ENCODE measurements at regions not wholly inside any gene's neighbourhood (a gene's known extent, or its start where the extent isn't known, plus 50 kb on each side); places are given as distances from the start of the nearest gene placed in this dataset.

- no peak for DNase-seq
These were observed 276.1 kb downstream of the PTBP2 start for GRCh38 chr1:96997717-96998116.

- DNase-seq = no peak
These were observed 276.9 kb downstream of the PTBP2 start for GRCh38 chr1:96998466-96998865.

GRCh38 chr1:96999191-96999590 is 277.6 kb downstream of the PTBP2 start:
- no peak for DNase-seq

- DNase-seq = no peak
These were observed 282.5 kb downstream of the PTBP2 start for GRCh38 chr1:97004054-97004453.

DNA sequence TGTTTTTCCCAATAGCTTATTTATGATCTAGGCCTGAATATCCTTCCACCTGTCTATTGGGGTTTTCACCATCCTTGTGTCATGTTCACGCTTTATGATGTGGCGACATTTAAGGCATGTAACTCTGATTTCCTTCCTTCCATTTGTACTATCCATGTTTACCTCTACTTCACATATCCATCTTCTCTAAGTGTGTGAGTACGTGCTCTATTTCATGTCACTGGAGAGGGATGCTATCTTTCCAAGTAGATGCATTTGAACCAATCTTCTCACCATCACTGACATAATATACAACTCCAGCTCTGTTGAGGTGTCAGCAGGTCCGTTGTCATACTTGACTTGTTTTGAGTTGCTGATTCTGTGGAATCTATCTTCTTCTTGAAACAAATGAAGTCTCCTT is 283.2 kb downstream of the PTBP2 start:
- no peak for DNase-seq

- no peak for DNase-seq
These were observed 284.6 kb downstream of the PTBP2 start for GRCh38 chr1:97006044-97006661.

GRCh38 chr1:97007840-97008604 is 286.4 kb downstream of the PTBP2 start:
- no peak for DNase-seq

DNA sequence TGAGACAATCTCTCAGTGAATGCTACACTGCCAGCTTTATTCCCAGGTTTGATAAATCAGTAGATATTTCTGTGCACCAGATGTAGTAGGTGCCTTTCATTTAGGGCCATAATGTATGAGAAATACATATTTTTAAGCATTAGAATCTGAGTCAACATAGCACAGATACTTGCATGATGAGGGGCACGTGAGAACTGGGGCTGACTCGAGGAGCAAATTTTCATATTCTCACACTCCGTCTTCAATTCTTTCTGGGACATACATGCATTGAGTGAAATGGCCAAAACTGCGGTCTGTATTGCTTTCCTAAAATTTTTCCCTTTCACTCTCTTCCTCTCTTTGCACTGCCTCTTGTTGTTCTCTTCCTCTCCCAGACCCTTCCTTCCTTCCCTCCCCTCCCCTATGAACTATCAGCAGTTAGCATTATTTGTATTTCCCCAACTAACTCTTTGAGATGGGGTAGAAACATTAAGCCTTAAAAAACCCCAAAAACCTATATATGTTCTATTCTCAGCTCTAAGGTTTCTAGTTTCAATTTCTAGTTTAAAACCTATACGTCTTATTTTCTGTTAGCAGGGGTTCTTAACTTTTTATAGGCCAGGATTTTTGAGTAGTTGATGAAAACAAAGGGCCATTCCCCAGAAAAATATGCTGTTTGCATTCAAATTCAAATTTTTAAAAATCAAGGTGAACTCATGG is 289.1 kb downstream of the PTBP2 start:
- DNase-seq = no peak

- no peak for DNase-seq
These were observed 291.6 kb downstream of the PTBP2 start for GRCh38 chr1:97013136-97013535.

- DNase-seq = no peak
These were observed 292.4 kb downstream of the PTBP2 start for GRCh38 chr1:97013941-97014340.

- no peak for DNase-seq
These were observed 292.8 kb downstream of the PTBP2 start for GRCh38 chr1:97014426-97014825.

DNA sequence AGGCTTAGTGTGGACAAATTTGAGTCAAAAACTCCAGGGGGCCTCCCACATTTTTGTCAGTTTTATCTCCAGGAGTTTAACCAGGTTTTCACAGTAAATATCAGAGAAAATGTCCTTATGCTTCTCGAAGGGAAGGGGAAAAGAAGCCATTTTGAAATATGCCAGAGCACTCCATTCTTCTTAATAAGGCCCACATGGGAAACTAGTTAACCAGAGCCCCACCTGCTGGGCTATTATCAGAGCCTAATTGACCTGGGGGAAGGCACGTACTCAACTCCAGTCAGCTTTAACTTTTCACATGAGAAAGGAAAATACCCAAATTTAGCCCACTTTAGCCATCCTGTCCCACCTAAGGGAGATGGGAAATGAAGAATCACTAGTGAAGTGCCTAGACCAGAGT is 296.3 kb downstream of the PTBP2 start:
- no peak for DNase-seq

Data from skin of body (tissue), 1 donor.